ENCODE measurements at regions not wholly inside any gene's neighbourhood (a gene's known extent, or its start where the extent isn't known, plus 50 kb on each side); places are given as distances from the start of the nearest gene placed in this dataset.

DNA sequence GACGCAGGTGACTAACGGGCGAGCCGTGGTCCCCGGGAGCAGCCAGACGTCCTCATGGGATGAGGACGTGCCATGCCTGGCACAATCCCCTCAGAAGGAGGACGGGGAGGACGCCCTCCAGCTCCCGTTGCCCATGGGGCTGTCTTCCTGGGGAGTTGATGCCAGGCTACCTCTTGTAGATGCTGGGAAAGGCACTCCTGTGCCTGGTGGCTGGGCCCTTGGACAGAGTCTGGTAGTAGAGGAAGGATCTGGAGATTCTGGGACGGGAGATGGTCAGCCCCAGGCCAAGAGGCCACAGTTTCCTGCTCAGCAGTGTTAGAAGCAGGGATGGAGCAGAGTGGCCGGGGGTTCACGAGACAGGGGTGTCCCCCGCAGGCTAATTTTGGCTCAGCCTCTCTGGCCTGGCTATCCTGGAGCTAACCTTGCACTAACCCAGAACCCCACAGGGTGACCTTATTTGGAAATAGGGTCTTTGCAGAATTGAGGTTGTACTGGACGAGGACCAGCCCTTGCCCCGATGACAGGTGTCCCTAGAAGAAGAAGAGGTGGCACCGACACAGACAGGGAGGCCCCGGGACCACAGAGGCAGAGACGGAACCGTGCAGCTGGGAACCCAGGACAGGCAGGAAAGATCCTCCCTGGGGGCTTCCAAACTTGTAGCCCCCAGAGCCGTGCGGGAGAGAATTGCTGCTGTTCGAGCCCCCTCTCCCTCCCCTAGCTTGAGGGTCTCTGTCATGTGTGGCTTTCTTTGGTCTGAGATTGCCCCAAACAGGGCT lies 50.1 kb upstream of the ADRA2C start:
- TF ChIP-seq, protein P1, sequence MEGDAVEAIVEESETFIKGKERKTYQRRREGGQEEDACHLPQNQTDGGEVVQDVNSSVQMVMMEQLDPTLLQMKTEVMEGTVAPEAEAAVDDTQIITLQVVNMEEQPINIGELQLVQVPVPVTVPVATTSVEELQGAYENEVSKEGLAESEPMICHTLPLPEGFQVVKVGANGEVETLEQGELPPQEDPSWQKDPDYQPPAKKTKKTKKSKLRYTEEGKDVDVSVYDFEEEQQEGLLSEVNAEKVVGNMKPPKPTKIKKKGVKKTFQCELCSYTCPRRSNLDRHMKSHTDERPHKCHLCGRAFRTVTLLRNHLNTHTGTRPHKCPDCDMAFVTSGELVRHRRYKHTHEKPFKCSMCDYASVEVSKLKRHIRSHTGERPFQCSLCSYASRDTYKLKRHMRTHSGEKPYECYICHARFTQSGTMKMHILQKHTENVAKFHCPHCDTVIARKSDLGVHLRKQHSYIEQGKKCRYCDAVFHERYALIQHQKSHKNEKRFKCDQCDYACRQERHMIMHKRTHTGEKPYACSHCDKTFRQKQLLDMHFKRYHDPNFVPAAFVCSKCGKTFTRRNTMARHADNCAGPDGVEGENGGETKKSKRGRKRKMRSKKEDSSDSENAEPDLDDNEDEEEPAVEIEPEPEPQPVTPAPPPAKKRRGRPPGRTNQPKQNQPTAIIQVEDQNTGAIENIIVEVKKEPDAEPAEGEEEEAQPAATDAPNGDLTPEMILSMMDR (IDR thresholded peaks at IDR 0.05; ENCODE audit: insufficient read depth, low read length) = no peak

DNA sequence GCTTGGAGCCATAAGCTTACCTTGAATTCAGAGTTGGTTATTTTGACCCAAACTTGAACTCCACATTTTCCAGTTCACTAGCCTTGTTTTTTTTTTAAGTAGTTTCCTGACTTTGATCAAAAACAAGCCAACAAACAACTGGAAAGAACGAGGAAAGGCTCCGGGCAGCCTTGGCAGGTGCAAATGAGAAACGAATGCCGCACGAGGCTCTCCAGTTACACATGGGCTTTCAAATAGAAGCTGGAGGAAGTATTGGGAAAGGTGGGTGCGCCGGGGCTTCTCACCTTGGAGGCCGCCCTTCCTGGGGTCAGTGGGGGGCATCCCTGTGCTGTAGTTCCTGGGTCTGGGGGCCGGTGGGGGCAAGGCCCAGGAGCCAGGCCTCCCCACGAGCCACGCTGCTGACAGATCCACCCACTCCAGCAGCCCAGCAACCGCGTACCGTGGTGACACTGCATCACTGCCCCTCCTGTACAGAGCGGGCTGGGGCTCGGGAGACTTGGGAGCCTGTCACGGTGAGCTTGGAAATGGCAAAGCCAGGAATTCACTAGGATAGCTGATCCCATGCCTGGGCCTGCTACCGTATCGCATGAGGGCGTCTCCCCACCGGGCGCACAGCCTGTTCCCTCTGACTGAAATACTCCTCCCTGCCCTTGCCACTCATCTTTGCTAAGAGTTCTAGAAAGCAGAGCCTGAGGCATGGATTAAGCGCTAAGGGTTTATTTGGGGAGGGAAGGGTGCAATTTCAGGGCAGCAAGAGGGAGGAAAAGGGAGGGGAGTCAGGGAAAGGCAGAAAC lies 50.9 kb upstream of the ADRA2C start:
- DNase-seq (ENCODE audit: low read depth) = no peak
- no peak overlapping the region for H3K4me3 ChIP-seq (ENCODE audit: low read depth, low read length)
- TF ChIP-seq, protein P1 (IDR thresholded peaks at IDR 0.05; ENCODE audit: insufficient read depth, low read length) = no peak

More for the DNA sequence above, 50.1 kb upstream of the ADRA2C start:
- DNase-seq (ENCODE audit: low read depth) = no peak
- H3K4me3 ChIP-seq (ENCODE audit: low read depth, low read length) = no peak overlapping the region

DNA sequence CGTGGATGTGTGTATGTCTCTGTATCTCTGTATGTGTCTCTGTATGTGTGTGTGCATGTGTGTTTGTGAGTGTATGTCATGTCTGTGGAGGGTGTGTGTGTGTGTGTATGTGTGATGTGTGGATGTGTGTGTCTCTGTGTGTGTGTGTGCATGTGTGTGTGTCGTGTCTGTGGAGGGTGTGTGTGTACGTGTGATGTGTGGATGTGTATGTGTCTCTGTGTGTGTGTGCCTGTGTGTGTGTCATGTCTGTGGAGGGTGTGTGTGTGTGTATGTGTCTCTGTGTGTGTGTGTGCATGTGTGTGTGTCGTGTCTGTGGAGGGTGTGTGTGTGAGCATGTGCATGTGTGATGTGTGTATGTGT lies 51.6 kb upstream of the ADRA2C start:
- H3K4me3 ChIP-seq (ENCODE audit: low read depth, low read length) = no peak overlapping the region
- no peak for DNase-seq (ENCODE audit: low read depth)
- TF ChIP-seq, protein P1 (IDR thresholded peaks at IDR 0.05; ENCODE audit: insufficient read depth, low read length) = no peak

DNA sequence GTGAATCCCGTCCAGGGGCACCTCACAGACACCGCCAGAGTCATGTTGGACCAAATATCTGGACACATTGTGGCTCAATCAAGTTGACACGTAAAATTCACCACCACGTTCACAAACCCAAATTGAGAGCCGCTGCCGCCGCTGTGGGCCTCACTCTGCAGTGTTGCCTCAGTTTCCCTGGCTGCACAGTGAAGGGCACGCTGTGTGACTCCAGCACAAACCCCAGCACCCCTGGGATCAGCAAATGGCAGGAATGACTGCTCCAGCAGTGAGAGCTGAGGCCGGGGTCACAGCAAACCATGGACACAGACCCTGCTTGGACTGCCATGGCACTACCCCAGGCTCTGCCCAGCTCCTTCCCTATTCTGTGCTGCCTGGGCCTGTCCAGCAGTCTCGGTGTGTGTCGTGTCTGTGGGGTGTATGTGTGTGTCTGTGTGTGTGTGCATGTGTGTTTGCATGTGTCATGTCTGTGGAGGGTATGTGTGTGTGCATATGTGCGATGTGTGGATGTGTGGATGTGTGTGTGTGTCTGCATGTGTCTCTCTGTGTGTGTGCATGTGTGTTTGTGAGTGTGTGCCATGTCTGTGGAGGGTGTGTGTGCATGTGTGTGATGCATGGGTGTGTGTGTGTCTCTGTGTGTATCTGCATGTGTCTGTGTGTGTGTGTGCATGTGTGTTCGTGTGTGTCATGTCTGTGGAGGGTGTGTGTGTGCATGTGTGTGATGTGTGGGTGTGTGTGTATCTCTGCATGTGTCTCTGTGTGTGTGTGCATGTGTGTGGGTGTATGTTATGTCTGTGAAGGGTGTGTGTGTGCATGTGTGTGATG lies 52.2 kb upstream of the ADRA2C start:
- no peak for DNase-seq (ENCODE audit: low read depth)
- no peak overlapping the region for H3K4me3 ChIP-seq (ENCODE audit: low read depth, low read length)
- TF ChIP-seq, protein P1 (IDR thresholded peaks at IDR 0.05; ENCODE audit: insufficient read depth, low read length) = no peak

DNA sequence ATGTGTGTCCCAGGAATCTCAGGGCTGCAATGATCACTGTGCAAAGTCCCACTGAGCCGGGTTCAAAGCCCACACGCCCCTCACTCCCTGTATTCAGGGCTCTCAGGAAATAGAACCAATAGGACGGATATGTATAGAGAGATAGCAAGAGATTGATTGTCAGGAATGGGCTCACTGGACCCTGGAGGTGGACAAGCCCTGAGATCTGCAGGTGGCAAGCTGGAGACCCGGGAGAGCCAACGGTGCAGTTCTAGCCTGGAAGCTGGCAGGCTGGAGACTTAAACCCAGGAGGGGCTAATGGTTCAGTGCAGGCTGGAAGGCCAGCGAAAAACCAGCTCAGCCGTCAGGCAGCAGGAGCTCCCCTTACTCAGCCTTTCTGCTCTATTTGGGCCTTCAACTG lies 52.8 kb upstream of the ADRA2C start:
- no peak overlapping the region for H3K4me3 ChIP-seq (ENCODE audit: low read depth, low read length)
- TF ChIP-seq, protein P1 (IDR thresholded peaks at IDR 0.05; ENCODE audit: insufficient read depth, low read length) = no peak
- DNase-seq (ENCODE audit: low read depth) = no peak

DNA sequence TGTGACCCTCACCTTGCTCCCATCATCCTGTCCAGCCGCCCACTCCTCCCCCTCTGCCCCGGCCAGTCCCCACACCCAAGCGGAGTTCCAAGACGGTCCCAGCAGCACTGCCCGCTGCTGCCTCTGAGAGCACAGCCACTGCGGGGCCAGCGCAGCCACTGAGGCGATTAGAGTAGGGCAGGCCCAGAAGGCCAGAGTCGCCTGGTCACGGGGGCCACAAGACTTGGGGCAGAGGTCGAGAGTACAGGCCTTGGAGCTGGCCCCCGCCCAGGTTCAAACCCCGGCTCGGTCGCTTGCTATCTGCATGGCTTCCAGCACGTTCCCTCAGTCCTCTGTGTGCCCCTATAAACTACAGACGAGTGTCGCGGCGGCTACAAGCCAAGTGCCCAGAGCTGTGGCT lies 53.2 kb upstream of the ADRA2C start:
- no peak for DNase-seq (ENCODE audit: low read depth)
- no peak overlapping the region for H3K4me3 ChIP-seq (ENCODE audit: low read depth, low read length)
- TF ChIP-seq, protein P1 (IDR thresholded peaks at IDR 0.05; ENCODE audit: insufficient read depth, low read length) = no peak

Measured in fibroblast of the aortic adventitia (primary cell).